NB4 (cell line): ENCODE measurements at regions not wholly inside any gene's neighbourhood (a gene's known extent, or its start where the extent isn't known, plus 50 kb on each side); places are given as distances from the start of the nearest gene placed in this dataset.
A peak's percentile ranks its signal among the peaks of the same experiment; 100 is the strongest.

Experiments
- DNase-seq: peaks from one replicate; pipeline ENCODE4 v3.0.0; 2010; ENCODE audit warnings: low read depth
- H3K4me3 ChIP-seq: one replicate; pipeline ENCODE4 v1.5.1; 2011; ENCODE audit warnings: mild to moderate bottlenecking, low read depth, low read length, moderate library complexity
- MAX ChIP-seq: IDR thresholded peaks from 2 replicates; pipeline ENCODE4 v1.6.1; 2011; ENCODE audit warnings: low read depth, low read length
- MYC ChIP-seq: IDR thresholded peaks from 2 replicates; pipeline ENCODE4 v1.6.1; 2011; ENCODE audit warnings: low read depth, low read length
- POLR2A ChIP-seq: IDR thresholded peaks from 2 replicates; pipeline ENCODE4 v1.6.1; 2011; ENCODE audit warnings: mild to moderate bottlenecking; ENCODE audit not compliant: insufficient read length; ENCODE audit errors: extremely low read depth
- TF ChIP-seq, protein P1 (sequence below): IDR thresholded peaks from one replicate; pipeline ENCODE4 v1.5.1; 2012; ENCODE audit warnings: low read depth, low read length

GRCh38 chr18:57918601-57919000 lies 115.5 kb upstream of the ATP8B1 start:
- TF ChIP-seq, protein P1, sequence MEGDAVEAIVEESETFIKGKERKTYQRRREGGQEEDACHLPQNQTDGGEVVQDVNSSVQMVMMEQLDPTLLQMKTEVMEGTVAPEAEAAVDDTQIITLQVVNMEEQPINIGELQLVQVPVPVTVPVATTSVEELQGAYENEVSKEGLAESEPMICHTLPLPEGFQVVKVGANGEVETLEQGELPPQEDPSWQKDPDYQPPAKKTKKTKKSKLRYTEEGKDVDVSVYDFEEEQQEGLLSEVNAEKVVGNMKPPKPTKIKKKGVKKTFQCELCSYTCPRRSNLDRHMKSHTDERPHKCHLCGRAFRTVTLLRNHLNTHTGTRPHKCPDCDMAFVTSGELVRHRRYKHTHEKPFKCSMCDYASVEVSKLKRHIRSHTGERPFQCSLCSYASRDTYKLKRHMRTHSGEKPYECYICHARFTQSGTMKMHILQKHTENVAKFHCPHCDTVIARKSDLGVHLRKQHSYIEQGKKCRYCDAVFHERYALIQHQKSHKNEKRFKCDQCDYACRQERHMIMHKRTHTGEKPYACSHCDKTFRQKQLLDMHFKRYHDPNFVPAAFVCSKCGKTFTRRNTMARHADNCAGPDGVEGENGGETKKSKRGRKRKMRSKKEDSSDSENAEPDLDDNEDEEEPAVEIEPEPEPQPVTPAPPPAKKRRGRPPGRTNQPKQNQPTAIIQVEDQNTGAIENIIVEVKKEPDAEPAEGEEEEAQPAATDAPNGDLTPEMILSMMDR, result no peak
- TF ChIP-seq MYC (no peak), POLR2A (no peak), MAX (no peak)
- H3K4me3 ChIP-seq, result no peak overlapping the region
- no peak for DNase-seq

GRCh38 chr18:57916684-57917083 lies 113.6 kb upstream of the ATP8B1 start:
- no peak for DNase-seq
- no peak overlapping the region for H3K4me3 ChIP-seq
- TF ChIP-seq POLR2A, result no peak
- TF ChIP-seq, protein P1, result no peak
- no peak for TF ChIP-seq MYC

DNA sequence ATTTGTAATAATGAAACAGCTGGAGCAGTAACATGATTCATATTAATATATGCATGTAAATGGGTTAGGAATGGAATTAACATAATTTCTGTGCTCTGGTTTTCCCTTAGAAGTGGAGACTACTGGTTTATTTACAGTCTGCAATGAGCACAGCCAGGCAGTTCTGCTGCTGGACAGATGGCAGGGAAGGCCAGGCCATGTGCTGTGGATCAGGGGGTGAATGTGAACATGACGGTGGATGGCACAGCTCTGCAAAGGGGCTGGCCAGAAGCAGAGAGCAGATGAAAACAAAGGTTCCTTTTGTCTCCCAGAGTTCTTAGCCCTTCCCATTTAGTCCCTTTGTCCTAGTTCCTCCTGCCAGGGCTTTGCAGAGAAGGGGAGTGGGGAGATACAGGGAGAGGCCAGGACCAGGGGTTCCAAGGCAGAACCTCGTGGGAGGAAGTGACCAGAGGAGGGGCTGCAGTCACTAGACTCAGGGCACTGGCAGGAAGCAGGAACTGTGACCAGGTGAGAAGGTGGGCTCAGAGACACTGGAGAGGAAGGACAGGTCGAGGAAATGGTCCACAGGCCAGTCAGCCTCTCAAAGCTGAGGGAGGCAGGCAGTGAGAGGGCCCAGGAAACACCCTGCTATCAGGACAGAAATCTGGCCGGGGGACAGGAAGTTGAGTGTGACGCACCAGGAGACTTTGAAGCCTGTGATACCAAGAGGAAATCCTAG lies 112.9 kb upstream of the ATP8B1 start:
- TF ChIP-seq POLR2A (no peak), MAX (no peak), MYC (no peak)
- TF ChIP-seq, protein P1, result no peak
- DNase-seq, result no peak
- no peak overlapping the region for H3K4me3 ChIP-seq

- DNase-seq, result no peak
- H3K4me3 ChIP-seq, result no peak overlapping the region
- TF ChIP-seq POLR2A, result no peak
- TF ChIP-seq MYC, result no peak
- TF ChIP-seq, protein P1, result no peak
- TF ChIP-seq MAX, result no peak
Measured at GRCh38 chr18:57915248-57915647, 112.1 kb upstream of the ATP8B1 start.

DNA sequence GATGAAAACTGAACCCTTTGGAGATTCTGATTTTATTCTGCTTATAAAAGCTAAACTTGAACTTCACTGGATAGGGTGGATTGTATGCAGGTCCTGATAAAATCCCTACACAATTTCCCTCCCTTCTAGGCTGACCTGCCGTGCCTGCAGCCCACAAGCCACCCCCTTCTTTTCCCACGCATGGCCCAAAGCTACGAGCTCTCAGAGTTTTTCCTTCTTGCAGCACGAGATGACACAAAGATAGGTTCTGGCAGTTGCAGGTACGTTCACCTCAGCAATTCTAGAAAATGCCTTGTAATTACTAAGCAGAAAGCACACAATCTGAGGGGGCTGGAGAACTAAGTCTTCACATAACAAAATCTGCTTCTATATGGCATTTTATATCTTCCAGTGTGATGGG lies 110.6 kb upstream of the ATP8B1 start:
- TF ChIP-seq MYC, result no peak
- TF ChIP-seq, protein P1, result no peak
- no peak for TF ChIP-seq POLR2A
- TF ChIP-seq MAX, result no peak
- H3K4me3 ChIP-seq, result no peak overlapping the region
- DNase-seq, result no peak

- DNase-seq, result peak; percentile 16
- no peak for TF ChIP-seq MAX
- TF ChIP-seq, protein P1, result peak; percentile 55
- no peak overlapping the region for H3K4me3 ChIP-seq
Measured at GRCh38 chr18:57910817-57911216, 107.7 kb upstream of the ATP8B1 start.
